ENCODE measurements at regions not wholly inside any gene's neighbourhood (a gene's known extent, or its start where the extent isn't known, plus 50 kb on each side); places are given as distances from the start of the nearest gene placed in this dataset.

DNA sequence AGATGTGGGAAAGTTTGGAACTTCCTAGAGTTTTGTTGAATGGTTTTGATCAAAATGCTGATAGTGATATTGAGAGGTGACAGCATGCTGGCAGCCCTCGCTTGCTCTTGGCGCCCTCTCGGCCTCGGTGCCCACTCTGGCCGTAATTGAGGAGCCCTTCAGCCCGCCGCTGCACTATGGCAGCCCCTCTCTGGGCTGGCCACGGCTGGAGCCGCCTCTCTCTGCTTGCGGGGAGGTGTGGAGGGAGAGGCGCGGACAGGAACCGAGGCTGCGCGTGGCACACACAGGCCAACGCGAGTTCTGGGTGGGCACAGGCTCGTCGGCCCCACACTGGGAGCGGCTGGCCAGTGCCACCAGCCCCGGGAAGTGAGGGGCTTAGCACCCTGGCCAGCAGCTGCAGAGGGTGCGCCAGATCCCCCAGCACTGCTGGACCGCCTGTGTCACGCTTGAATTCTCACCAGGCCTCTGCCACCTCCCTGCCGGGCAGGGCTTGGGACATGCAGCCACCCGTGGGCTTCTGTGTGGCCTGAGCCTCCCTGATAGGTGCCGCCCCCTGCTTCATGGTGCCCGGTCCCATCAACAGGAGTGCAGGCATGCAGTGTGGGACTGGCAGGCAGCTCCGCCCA, 488.5 kb downstream of the CYLC2 start:
- Histone ChIP-seq H3K4me1 (ENCODE audit: low read length) (peaks cover 17% of the 10 kb centered on the region), H3K9me3 (ENCODE audit: insufficient read depth, low read length) (no peaks in the 10 kb centered on the region), H4K20me1 (ENCODE audit: insufficient read depth, low read length) (no peaks in the 10 kb centered on the region), H3K9ac (ENCODE audit: low read length) (no peak overlapping the region), H3K4me3 (ENCODE audit: low read length) (no peak overlapping the region), H2AFZ (ENCODE audit: low read depth, low read length) (no peak overlapping the region), H3K79me2 (ENCODE audit: low read length) (no peaks in the 10 kb centered on the region), H3K36me3 (replicated peaks; ENCODE audit: low read depth, low read length) (no peaks in the 10 kb centered on the region), H3K4me2 (ENCODE audit: low read length) (no peak overlapping the region), H3K27me3 (ENCODE audit: low read depth, low read length) (no peaks in the 10 kb centered on the region), H3K27ac (ENCODE audit: low read length) (no peak overlapping the region)
- TF ChIP-seq, protein P1, sequence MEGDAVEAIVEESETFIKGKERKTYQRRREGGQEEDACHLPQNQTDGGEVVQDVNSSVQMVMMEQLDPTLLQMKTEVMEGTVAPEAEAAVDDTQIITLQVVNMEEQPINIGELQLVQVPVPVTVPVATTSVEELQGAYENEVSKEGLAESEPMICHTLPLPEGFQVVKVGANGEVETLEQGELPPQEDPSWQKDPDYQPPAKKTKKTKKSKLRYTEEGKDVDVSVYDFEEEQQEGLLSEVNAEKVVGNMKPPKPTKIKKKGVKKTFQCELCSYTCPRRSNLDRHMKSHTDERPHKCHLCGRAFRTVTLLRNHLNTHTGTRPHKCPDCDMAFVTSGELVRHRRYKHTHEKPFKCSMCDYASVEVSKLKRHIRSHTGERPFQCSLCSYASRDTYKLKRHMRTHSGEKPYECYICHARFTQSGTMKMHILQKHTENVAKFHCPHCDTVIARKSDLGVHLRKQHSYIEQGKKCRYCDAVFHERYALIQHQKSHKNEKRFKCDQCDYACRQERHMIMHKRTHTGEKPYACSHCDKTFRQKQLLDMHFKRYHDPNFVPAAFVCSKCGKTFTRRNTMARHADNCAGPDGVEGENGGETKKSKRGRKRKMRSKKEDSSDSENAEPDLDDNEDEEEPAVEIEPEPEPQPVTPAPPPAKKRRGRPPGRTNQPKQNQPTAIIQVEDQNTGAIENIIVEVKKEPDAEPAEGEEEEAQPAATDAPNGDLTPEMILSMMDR (IDR thresholded peaks at IDR 0.05; ENCODE audit: low read depth, low read length) = no peak
- no peak for TF ChIP-seq EZH2phosphoT487 (IDR thresholded peaks at IDR 0.05; ENCODE audit: low read depth)

DNA sequence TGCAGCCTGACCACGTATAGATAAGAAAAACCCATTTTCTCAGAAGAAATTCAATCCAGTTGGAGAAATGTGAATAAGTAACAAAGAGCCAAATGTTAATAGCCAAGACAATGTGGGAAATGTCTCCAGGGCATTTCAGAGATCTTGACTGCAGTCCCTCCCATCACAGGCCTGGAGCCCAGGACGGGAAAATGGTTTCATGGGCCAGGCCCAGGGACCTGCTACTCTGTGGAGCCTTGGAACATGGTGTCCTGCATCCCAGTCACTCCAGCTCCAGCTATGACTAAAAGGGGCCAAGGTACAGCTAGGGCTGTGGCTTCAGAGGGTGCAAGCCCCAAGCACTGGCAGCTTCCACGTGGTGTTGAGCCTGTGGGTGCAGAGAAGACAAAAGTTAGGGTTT, 490.0 kb downstream of the CYLC2 start:
- H2AFZ ChIP-seq (ENCODE audit: low read depth, low read length) = no peak overlapping the region
- no peak overlapping the region for H3K4me2 ChIP-seq (ENCODE audit: low read length)
- no peak for TF ChIP-seq EZH2phosphoT487 (IDR thresholded peaks at IDR 0.05; ENCODE audit: low read depth)
- TF ChIP-seq, protein P1 (IDR thresholded peaks at IDR 0.05; ENCODE audit: low read depth, low read length) = no peak
- H3K9me3 ChIP-seq (ENCODE audit: insufficient read depth, low read length) = no peaks in the 10 kb centered on the region
- peaks cover 17% of the 10 kb centered on the region for H3K4me1 ChIP-seq (ENCODE audit: low read length)
- no peaks in the 10 kb centered on the region for H3K79me2 ChIP-seq (ENCODE audit: low read length)
- no peak overlapping the region for H3K27ac ChIP-seq (ENCODE audit: low read length)
- no peaks in the 10 kb centered on the region for H4K20me1 ChIP-seq (ENCODE audit: insufficient read depth, low read length)
- no peak overlapping the region for H3K9ac ChIP-seq (ENCODE audit: low read length)
- no peaks in the 10 kb centered on the region for H3K36me3 ChIP-seq (replicated peaks; ENCODE audit: low read depth, low read length)
- H3K27me3 ChIP-seq (ENCODE audit: low read depth, low read length) = no peaks in the 10 kb centered on the region
- H3K4me3 ChIP-seq (ENCODE audit: low read length) = no peak overlapping the region

DNA sequence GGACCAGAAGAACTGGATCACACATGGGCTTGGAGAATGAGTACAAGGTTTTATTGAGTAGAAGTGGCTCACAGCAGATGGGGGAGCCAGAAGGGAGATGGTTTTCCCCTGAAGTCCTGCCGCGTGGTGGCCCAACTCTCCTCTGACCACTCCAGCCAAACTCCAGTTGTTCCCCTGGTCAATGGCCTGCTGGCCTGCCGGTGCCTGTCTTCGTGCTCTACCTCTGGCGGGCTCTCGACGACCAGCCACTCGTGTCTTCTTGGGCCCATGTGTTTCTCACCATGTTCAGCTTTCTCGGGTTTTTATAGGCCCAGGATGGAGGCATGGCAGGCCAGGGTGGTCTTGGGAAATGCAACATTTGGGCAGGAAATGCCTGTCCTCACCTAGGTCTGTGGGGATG, 519.6 kb downstream of the CYLC2 start:
- Histone ChIP-seq H3K36me3 (replicated peaks; ENCODE audit: low read depth, low read length) (no peaks in the 10 kb centered on the region), H3K79me2 (ENCODE audit: low read length) (no peaks in the 10 kb centered on the region), H3K27me3 (ENCODE audit: low read depth, low read length) (no peaks in the 10 kb centered on the region), H3K9me3 (ENCODE audit: insufficient read depth, low read length) (no peaks in the 10 kb centered on the region), H4K20me1 (ENCODE audit: insufficient read depth, low read length) (no peaks in the 10 kb centered on the region), H3K27ac (ENCODE audit: low read length) (no peak overlapping the region), H3K4me3 (ENCODE audit: low read length) (no peak overlapping the region), H3K9ac (ENCODE audit: low read length) (no peak overlapping the region), H3K4me2 (ENCODE audit: low read length) (no peak overlapping the region), H3K4me1 (ENCODE audit: low read length) (no peaks in the 10 kb centered on the region), H2AFZ (ENCODE audit: low read depth, low read length) (no peak overlapping the region)
- TF ChIP-seq EZH2phosphoT487 (IDR thresholded peaks at IDR 0.05; ENCODE audit: low read depth) = no peak
- TF ChIP-seq, protein P1 (IDR thresholded peaks at IDR 0.05; ENCODE audit: low read depth, low read length) = no peak

DNA sequence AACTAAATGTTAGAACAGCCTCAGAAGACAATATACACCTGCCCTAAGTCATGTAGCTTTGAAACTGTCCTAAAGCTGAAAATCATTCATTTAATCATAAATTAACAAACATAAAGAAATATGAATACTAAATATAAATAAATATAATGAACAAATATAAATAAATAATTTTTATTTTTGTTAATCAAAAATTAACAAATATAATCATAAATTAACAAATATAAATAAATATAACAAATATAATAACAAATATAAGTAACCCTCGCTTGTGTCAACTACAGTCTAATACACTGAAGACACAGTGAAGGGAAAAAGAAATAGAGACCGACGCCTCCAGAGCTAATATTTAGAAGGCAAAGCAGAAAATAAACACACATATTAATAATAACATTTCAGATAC, 527.3 kb downstream of the CYLC2 start:
- Histone ChIP-seq H3K9ac (ENCODE audit: low read length) (no peak overlapping the region), H3K27me3 (ENCODE audit: low read depth, low read length) (no peaks in the 10 kb centered on the region), H3K79me2 (ENCODE audit: low read length) (no peaks in the 10 kb centered on the region), H3K4me3 (ENCODE audit: low read length) (no peak overlapping the region), H3K36me3 (replicated peaks; ENCODE audit: low read depth, low read length) (no peaks in the 10 kb centered on the region), H3K27ac (ENCODE audit: low read length) (no peak overlapping the region), H2AFZ (ENCODE audit: low read depth, low read length) (no peak overlapping the region), H4K20me1 (ENCODE audit: insufficient read depth, low read length) (no peaks in the 10 kb centered on the region), H3K4me2 (ENCODE audit: low read length) (no peak overlapping the region), H3K4me1 (ENCODE audit: low read length) (no peaks in the 10 kb centered on the region), H3K9me3 (ENCODE audit: insufficient read depth, low read length) (no peaks in the 10 kb centered on the region)
- TF ChIP-seq, protein P1 (IDR thresholded peaks at IDR 0.05; ENCODE audit: low read depth, low read length) = no peak
- TF ChIP-seq EZH2phosphoT487 (IDR thresholded peaks at IDR 0.05; ENCODE audit: low read depth) = no peak

Measured in OCI-LY3 (cell line).